ENCODE measurements at regions not wholly inside any gene's neighbourhood (a gene's known extent, or its start where the extent isn't known, plus 50 kb on each side); places are given as distances from the start of the nearest gene placed in this dataset.

- no peak overlapping the region for H3K4me3 Mint-ChIP-seq
- Histone ChIP-seq H3K4me3 (ENCODE audit: low read length) (no peak overlapping the region), H3K4me1 (ENCODE audit: insufficient read depth, low read length) (no peaks in the 10 kb centered on the region), H3K27me3 (ENCODE audit: control insufficient read depth in 1 of 2, insufficient read depth in 2 of 2, low read length in 2 of 2) (no peaks in the 10 kb centered on the region), H3K9me3 (ENCODE audit: control insufficient read depth in 1 of 2, insufficient read depth in 1 of 2, low read length in 2 of 2) (peaks cover 0 to 7% of the 10 kb centered on the region in 2 experiments), H3K36me3 (ENCODE audit: insufficient read depth, low read length) (no peaks in the 10 kb centered on the region), H3K27ac (ENCODE audit: low read depth in 1 of 2, low read length in 2 of 2) (no peak overlapping the region)
- POLR2A ChIA-PET = no interaction called here
- CTCF ChIA-PET = no interaction called here
- H3K9me3 Mint-ChIP-seq = no peaks in the 10 kb centered on the region
- no peaks in the 10 kb centered on the region for H3K4me1 Mint-ChIP-seq (ENCODE audit: low read depth)
- ATAC-seq (ENCODE audit: poor library complexity) (no peak), DNase-seq (no peak)
- no peak overlapping the region for H3K27ac Mint-ChIP-seq
- H3K36me3 Mint-ChIP-seq (ENCODE audit: low read depth) = no peaks in the 10 kb centered on the region
- TF ChIP-seq CTCF (IDR thresholded peaks at IDR 0.05) = no peak
- no peaks in the 10 kb centered on the region for H3K27me3 Mint-ChIP-seq
- intact Hi-C loops (cut with DNase I, micrococcal nuclease) = no loop called here
Observed at GRCh38 chr20:22722811-22723210, 138.4 kb upstream of the FOXA2 start.

GRCh38 chr20:22723659-22724058 lies 139.3 kb upstream of the FOXA2 start:
- ATAC-seq (ENCODE audit: poor library complexity) (no peak), DNase-seq (no peak)
- Mint-ChIP-seq H3K4me3 (no peak overlapping the region), H3K27me3 (no peaks in the 10 kb centered on the region), H3K36me3 (ENCODE audit: low read depth) (no peaks in the 10 kb centered on the region), H3K27ac (no peak overlapping the region), H3K9me3 (no peaks in the 10 kb centered on the region), H3K4me1 (ENCODE audit: low read depth) (no peaks in the 10 kb centered on the region)
- H3K4me1 ChIP-seq (ENCODE audit: insufficient read depth, low read length) = no peaks in the 10 kb centered on the region
- intact Hi-C loops (cut with DNase I, micrococcal nuclease) = no loop called here
- no peaks in the 10 kb centered on the region for H3K27me3 ChIP-seq (ENCODE audit: control insufficient read depth in 1 of 2, insufficient read depth in 2 of 2, low read length in 2 of 2)
- POLR2A ChIA-PET = no interaction called here
- H3K9me3 ChIP-seq (ENCODE audit: control insufficient read depth in 1 of 2, insufficient read depth in 1 of 2, low read length in 2 of 2) = peaks cover 0 to 12% of the 10 kb centered on the region in 2 experiments
- no peak overlapping the region for H3K4me3 ChIP-seq (ENCODE audit: low read length)
- TF ChIP-seq CTCF (IDR thresholded peaks at IDR 0.05) = no peak
- CTCF ChIA-PET = no interaction called here
- H3K36me3 ChIP-seq (ENCODE audit: insufficient read depth, low read length) = no peaks in the 10 kb centered on the region
- H3K27ac ChIP-seq (ENCODE audit: low read depth in 1 of 2, low read length in 2 of 2) = no peak overlapping the region

- Histone ChIP-seq H3K27ac (ENCODE audit: low read depth in 1 of 2, low read length in 2 of 2) (no peak overlapping the region), H3K36me3 (ENCODE audit: insufficient read depth, low read length) (no peaks in the 10 kb centered on the region), H3K9me3 (ENCODE audit: control insufficient read depth in 1 of 2, insufficient read depth in 1 of 2, low read length in 2 of 2) (peaks cover 0 to 8% of the 10 kb centered on the region in 2 experiments), H3K4me3 (ENCODE audit: low read length) (no peak overlapping the region), H3K27me3 (ENCODE audit: control insufficient read depth in 1 of 2, insufficient read depth in 2 of 2, low read length in 2 of 2) (no peaks in the 10 kb centered on the region), H3K4me1 (ENCODE audit: insufficient read depth, low read length) (no peaks in the 10 kb centered on the region)
- Mint-ChIP-seq H3K36me3 (ENCODE audit: low read depth) (no peaks in the 10 kb centered on the region), H3K27ac (no peak overlapping the region), H3K27me3 (peaks cover 6% of the 10 kb centered on the region), H3K4me3 (no peak overlapping the region), H3K9me3 (no peaks in the 10 kb centered on the region), H3K4me1 (ENCODE audit: low read depth) (no peaks in the 10 kb centered on the region)
- ChIA-PET CTCF (no interaction called here), POLR2A (no interaction called here)
- DNase-seq (no peak), ATAC-seq (ENCODE audit: poor library complexity) (no peak)
- intact Hi-C loops (cut with DNase I, micrococcal nuclease) = no loop called here
- TF ChIP-seq CTCF (IDR thresholded peaks at IDR 0.05) = no peak
Observed at GRCh38 chr20:22728146-22728745, 143.9 kb upstream of the FOXA2 start.

Measured in CD4-positive, alpha-beta T cell (primary cell).